GM12864 (cell line): ENCODE measurements at regions not wholly inside any gene's neighbourhood (a gene's known extent, or its start where the extent isn't known, plus 50 kb on each side); places are given as distances from the start of the nearest gene placed in this dataset.

Experiments
- DNase-seq: peaks from one replicate; pipeline ENCODE4 v3.0.0-alpha.2; 2011; ENCODE audit warnings: low read depth
- H3K4me3 ChIP-seq: 2 replicates; pipeline ENCODE4 v1.5.1; 2011; ENCODE audit warnings: mild to moderate bottlenecking, low read depth, low read length, control low read depth
- TF ChIP-seq, protein P1 (sequence below): IDR thresholded peaks from 2 replicates; pipeline ENCODE4 v1.5.1; 2011; ENCODE audit warnings: low read depth, mild to moderate bottlenecking, moderate library complexity, low read length, control low read depth, inconsistent platforms; ENCODE audit errors: missing control alignments

DNA sequence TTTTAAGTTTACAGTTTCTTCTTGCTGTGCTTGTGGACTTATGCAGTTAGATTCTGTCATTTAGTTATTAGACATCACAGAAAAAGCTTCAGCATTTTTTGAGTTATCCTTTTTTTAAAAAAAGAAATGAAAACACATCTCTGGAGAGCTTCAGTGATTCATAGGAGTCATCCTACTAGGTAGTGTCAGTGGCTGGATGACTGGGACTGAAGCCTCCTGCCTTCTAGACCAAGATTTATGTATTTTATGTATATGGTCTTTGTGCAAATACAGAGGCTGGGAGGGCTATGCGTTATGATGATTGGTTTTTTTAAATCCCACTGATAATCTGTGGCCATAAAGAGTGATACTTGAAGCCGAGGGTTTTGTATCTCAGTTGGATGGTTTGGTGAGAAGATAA, 125.9 kb upstream of the JAG1 start:
- H3K4me3 ChIP-seq, result no peak overlapping the region
- DNase-seq, result no peak
- TF ChIP-seq, protein P1, sequence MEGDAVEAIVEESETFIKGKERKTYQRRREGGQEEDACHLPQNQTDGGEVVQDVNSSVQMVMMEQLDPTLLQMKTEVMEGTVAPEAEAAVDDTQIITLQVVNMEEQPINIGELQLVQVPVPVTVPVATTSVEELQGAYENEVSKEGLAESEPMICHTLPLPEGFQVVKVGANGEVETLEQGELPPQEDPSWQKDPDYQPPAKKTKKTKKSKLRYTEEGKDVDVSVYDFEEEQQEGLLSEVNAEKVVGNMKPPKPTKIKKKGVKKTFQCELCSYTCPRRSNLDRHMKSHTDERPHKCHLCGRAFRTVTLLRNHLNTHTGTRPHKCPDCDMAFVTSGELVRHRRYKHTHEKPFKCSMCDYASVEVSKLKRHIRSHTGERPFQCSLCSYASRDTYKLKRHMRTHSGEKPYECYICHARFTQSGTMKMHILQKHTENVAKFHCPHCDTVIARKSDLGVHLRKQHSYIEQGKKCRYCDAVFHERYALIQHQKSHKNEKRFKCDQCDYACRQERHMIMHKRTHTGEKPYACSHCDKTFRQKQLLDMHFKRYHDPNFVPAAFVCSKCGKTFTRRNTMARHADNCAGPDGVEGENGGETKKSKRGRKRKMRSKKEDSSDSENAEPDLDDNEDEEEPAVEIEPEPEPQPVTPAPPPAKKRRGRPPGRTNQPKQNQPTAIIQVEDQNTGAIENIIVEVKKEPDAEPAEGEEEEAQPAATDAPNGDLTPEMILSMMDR, result no peak

DNA sequence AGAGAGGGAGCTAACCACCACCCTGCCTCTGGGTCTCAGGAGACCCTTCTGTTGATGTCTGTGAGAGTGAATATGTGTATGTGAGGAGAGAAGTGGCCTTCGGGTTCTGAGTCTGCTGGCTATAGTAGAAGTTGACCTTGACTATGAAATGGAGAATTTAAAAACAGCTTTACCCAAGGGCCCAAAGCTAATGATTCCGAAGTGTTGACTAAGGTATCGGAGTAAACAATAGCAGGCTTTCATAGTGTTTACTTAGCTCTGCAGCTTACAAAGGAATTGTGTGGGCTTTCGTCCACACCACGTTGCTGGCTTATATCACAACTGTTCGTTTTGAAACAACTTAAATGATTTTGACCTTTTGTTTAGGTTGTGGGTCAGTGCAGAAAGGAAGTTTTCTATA, 126.5 kb upstream of the JAG1 start:
- no peak for DNase-seq
- TF ChIP-seq, protein P1, result no peak
- H3K4me3 ChIP-seq, result no peak overlapping the region

DNA sequence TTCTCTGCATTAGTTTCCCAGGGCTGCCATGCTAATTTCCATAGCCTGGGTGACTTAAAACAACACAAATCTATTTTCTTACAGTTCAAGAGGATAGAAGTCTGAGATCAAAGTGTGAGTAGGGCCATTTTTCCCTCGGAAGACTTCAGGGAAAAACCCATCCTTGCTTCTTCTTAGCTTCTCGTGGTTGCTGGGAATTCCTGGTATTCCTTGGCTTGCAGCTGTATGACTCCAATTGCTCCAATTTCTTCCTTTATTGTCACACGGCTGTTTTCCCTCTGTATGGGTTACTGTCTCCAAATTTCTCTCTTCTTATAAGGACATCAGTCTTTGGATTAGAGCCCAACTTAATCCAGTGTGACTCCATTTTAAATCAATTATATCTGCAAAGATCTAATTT, 128.4 kb upstream of the JAG1 start:
- H3K4me3 ChIP-seq, result no peak overlapping the region
- no peak for DNase-seq
- TF ChIP-seq, protein P1, result no peak

DNA sequence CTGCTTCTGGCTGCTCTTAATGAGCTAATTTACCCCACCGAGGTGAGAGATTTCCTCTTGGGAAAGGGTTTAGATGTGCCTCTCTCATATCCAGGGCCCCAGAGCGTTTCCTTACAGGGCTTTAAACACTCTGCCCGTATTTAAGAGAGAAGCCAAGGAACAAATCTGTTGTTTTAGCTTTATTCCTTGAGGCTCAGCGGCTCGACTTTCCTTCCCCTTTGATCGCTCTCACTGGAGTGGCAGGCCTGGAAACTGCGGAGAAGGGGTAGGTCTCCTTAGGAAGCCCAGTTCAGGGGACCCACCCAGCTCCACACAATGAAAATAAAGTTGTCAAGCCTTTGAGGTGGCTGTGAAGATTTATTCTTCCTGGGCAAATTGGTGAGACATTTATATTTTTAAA, 132.0 kb upstream of the JAG1 start:
- no peak overlapping the region for H3K4me3 ChIP-seq
- TF ChIP-seq, protein P1, result no peak
- DNase-seq, result no peak

DNA sequence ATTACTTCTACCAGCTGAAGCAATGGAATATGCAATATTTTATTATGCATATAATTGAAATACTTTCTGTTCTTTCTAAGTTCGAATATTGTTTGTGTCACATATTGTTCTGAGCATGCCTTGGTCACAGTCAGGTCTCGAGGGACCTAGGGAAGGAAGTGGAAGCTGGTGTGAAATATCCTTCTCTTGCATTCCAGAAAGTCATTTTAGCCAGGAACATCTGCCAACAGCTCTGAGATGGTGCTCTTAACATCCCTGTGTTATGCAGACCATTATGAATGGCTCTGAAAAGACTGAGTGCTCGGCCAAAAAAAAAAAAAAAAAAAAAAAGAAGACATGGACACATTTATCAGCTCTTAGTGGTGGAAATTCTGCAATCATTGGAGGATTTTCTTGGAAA, 132.7 kb upstream of the JAG1 start:
- no peak for DNase-seq
- no peak overlapping the region for H3K4me3 ChIP-seq
- TF ChIP-seq, protein P1, result no peak

DNA sequence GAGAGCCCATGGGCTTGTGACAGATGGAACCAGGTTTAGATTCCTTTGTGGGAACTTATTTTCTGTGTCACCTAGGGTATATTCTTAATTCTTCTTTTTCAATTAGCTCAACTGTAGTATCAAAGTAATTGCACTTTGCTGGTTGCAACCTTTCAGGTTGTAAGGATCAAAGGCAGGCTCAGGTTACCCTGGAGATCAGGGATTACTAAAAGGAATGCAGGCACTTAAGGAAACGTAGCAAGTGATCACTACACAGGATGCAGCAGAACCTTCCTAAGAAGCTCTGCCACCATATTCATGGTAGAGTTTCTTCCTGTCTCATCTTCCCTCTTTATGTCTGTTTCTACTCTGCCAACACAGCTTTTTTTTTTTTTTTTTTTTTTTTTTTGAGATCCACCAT, 133.2 kb upstream of the JAG1 start:
- TF ChIP-seq, protein P1, result no peak
- no peak for DNase-seq
- H3K4me3 ChIP-seq, result no peak overlapping the region

DNA sequence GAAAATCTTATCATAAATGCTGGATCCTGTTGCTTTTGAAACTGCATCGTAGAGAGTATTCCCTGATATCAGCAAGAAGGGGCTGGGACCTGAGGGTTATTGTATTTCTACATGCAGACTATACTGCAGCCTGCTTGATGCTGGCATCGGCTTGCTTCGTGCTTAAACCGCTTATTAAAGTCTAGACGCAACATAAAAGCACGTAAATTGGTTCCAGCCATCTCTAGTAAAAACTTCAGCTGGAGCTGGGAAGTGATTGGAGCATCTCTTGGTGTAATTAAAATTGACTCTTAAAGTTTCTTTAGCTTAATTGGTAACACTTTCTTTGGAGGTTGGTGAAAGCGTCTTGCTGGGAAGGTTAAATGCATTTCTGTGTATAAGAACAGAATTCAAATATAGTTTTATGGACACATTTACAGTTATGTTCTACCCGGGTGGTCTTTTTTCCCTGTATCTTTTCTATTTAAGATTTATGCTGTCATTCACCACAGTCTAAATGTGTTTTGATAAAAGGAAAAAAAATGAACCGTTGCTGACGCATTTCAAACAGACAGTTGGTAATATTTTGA, 139.0 kb upstream of the JAG1 start:
- H3K4me3 ChIP-seq, result no peak overlapping the region
- TF ChIP-seq, protein P1, result no peak
- DNase-seq, result no peak
